GM12874 (cell line): ENCODE measurements at regions not wholly inside any gene's neighbourhood (a gene's known extent, or its start where the extent isn't known, plus 50 kb on each side); places are given as distances from the start of the nearest gene placed in this dataset.

Experiments used
- TF ChIP-seq, protein P1 (sequence below): IDR thresholded peaks from 2 replicates; pipeline ENCODE4 v1.5.1; 2011; ENCODE audit warnings: low read depth, mild to moderate bottlenecking, control low read depth, low read length, moderate library complexity; ENCODE audit not compliant: insufficient read depth

- TF ChIP-seq, protein P1, sequence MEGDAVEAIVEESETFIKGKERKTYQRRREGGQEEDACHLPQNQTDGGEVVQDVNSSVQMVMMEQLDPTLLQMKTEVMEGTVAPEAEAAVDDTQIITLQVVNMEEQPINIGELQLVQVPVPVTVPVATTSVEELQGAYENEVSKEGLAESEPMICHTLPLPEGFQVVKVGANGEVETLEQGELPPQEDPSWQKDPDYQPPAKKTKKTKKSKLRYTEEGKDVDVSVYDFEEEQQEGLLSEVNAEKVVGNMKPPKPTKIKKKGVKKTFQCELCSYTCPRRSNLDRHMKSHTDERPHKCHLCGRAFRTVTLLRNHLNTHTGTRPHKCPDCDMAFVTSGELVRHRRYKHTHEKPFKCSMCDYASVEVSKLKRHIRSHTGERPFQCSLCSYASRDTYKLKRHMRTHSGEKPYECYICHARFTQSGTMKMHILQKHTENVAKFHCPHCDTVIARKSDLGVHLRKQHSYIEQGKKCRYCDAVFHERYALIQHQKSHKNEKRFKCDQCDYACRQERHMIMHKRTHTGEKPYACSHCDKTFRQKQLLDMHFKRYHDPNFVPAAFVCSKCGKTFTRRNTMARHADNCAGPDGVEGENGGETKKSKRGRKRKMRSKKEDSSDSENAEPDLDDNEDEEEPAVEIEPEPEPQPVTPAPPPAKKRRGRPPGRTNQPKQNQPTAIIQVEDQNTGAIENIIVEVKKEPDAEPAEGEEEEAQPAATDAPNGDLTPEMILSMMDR, result no peak
Measured at GRCh38 chr12:46538976-46539375, 166.4 kb upstream of the SLC38A2 start.

GRCh38 chr12:46537387-46537955 is 164.9 kb upstream of the SLC38A2 start:
- TF ChIP-seq, protein P1, result no peak

- TF ChIP-seq, protein P1, result no peak
Measured at GRCh38 chr12:46535907-46536306, 163.3 kb upstream of the SLC38A2 start.

DNA sequence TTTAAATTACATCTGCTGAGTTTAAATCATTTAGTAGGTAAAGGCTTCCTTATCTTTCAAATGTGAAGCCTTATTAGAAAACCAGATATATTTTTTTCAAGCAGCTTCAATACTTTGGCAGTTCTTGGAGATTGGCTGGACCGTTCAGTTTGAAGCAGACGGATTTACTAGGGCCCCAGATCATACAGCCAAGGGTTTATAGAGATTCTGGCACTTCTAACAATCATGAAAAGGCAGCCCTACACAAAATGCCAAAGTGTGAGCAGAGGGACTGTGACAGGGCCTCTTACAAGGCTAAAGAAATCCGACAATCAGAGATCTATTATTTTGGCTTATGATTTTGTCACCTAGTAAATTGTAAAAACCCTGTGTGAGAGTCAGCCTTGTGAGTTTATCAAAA is 162.8 kb upstream of the SLC38A2 start:
- TF ChIP-seq, protein P1, result no peak

GRCh38 chr12:46534327-46534840 is 161.8 kb upstream of the SLC38A2 start:
- TF ChIP-seq, protein P1, result no peak

GRCh38 chr12:46533723-46534122 is 161.2 kb upstream of the SLC38A2 start:
- TF ChIP-seq, protein P1, result no peak

DNA sequence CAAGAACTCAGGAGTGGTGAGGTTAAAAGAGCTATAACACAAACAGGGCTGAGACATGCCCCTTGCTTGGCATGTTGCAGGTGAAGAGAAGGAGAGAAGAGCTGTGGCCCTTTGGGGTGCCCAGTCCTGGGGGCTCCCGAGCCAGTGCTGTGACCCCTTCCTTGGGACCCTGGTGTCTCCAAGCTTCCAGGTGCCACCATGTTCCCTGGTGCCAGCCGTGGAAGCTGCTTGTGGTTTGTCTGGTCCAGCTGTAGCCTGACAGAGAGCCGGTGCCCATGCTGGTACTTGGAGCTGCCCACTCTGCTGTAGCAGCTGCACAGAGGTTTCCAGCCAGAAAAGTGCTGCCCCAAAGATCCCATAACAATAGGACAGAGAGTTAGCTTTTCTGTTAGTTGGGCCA is 159.2 kb upstream of the SLC38A2 start:
- TF ChIP-seq, protein P1, result no peak
